Uterus (tissue), 3 donors: ENCODE measurements at regions not wholly inside any gene's neighbourhood (a gene's known extent, or its start where the extent isn't known, plus 50 kb on each side); places are given as distances from the start of the nearest gene placed in this dataset.

ENCODE experiments used
- DNase-seq, 2 donors: peaks; one replicate each; pipeline ENCODE4 v3.0.0-alpha.2; 2019 to 2020
- H3K27ac ChIP-seq, 2 donors: fragments of 200-600 bp; sonication (generic); 1 replicate in 1 of 2; 2 replicates in 1 of 2; pipeline ENCODE4 v1.5.1; 2016 to 2018
- H3K27me3 ChIP-seq, 2 donors: fragments of 200-600 bp; sonication (generic); one replicate each; pipeline ENCODE4 v1.5.1; 2018 to 2019; ENCODE audit warnings: control low read depth in 1 of 2
- H3K36me3 ChIP-seq, 2 donors: fragments of 200-600 bp; sonication (generic); one replicate each; pipeline ENCODE4 v1.5.1; 2019; ENCODE audit warnings: control low read depth in 1 of 2
- H3K4me1 ChIP-seq, 2 donors: fragments of 200-600 bp; sonication (generic); one replicate each; pipeline ENCODE4 v1.5.1; 2018 to 2019; ENCODE audit warnings: control low read depth in 1 of 2
- H3K4me3 ChIP-seq, 2 donors: fragments of 200-600 bp; sonication (generic); 1 replicate in 1 of 2; 2 replicates in 1 of 2; pipeline ENCODE4 v1.5.1; 2018 to 2019; ENCODE audit warnings: mild to moderate bottlenecking in 1 of 2
- H3K9me3 ChIP-seq, 2 donors: fragments of 200-600 bp; sonication (generic); one replicate each; pipeline ENCODE4 v1.5.1; 2019; ENCODE audit warnings: control low read depth in 1 of 2
- POLR2A ChIP-seq, 2 donors: fragments of 450-650 bp; IDR thresholded peaks; one replicate each; pipeline ENCODE4 v1.6.1; 2016; ENCODE audit warnings: antibody characterized with exemption in 2 of 2, mild to moderate bottlenecking in 1 of 2, moderate library complexity in 1 of 2
- intact Hi-C: fragments of 100-400 bp; cut with DNase I; formaldehyde crosslinking; loops from one replicate; pipeline ENCODE4 v1.15.1; 2023; ENCODE audit warnings: low total_unique reads
- TF ChIP-seq, protein P1 (sequence below), 4 experiments: fragments of 200-600 bp in 2 of 4; fragments of 450-650 bp in 2 of 4; sonication (generic) in 2 of 4; IDR thresholded peaks; one replicate each; pipeline ENCODE4 v1.5.1; 2016 to 2019; ENCODE audit warnings: antibody characterized with exemption in 4 of 4, mild to moderate bottlenecking in 2 of 4, moderate library complexity in 1 of 4
- donor health status: DM: yes; HTN: yes; CAD: no.

DNA sequence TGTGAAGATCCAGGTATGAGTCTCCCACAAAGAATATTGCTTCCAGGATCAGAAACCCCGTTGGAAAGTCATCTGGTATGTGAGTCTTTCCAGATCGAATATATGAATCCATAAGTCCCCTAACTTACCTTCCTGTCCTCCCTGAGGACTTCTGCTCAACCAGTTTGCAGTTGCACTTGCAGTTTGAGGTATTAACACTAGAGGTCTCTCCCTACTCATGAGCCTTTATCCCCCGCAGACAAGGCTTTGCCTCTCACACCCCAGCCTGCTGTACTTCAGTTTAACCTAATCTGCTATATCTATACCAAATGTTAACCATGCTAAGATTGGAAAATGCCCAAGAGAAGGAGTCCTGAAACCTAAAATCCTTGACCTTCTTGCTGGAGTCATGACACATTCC is 135.3 kb upstream of the DEFB112 start:
- no peak overlapping the region for H3K27ac ChIP-seq
- no peaks in the 10 kb centered on the region for H3K27me3 ChIP-seq
- intact Hi-C loops: no loop called here
- no peaks in the 10 kb centered on the region for H3K9me3 ChIP-seq
- H3K4me3 ChIP-seq: no peak overlapping the region
- TF ChIP-seq, protein P1, sequence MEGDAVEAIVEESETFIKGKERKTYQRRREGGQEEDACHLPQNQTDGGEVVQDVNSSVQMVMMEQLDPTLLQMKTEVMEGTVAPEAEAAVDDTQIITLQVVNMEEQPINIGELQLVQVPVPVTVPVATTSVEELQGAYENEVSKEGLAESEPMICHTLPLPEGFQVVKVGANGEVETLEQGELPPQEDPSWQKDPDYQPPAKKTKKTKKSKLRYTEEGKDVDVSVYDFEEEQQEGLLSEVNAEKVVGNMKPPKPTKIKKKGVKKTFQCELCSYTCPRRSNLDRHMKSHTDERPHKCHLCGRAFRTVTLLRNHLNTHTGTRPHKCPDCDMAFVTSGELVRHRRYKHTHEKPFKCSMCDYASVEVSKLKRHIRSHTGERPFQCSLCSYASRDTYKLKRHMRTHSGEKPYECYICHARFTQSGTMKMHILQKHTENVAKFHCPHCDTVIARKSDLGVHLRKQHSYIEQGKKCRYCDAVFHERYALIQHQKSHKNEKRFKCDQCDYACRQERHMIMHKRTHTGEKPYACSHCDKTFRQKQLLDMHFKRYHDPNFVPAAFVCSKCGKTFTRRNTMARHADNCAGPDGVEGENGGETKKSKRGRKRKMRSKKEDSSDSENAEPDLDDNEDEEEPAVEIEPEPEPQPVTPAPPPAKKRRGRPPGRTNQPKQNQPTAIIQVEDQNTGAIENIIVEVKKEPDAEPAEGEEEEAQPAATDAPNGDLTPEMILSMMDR (IDR thresholded peaks at IDR 0.05): no peak
- TF ChIP-seq POLR2A (IDR thresholded peaks at IDR 0.05): no peak
- no peak for DNase-seq
- H3K4me1 ChIP-seq: no peaks in the 10 kb centered on the region
- peaks cover 0 to 3% of the 10 kb centered on the region in 2 donors for H3K36me3 ChIP-seq

DNA sequence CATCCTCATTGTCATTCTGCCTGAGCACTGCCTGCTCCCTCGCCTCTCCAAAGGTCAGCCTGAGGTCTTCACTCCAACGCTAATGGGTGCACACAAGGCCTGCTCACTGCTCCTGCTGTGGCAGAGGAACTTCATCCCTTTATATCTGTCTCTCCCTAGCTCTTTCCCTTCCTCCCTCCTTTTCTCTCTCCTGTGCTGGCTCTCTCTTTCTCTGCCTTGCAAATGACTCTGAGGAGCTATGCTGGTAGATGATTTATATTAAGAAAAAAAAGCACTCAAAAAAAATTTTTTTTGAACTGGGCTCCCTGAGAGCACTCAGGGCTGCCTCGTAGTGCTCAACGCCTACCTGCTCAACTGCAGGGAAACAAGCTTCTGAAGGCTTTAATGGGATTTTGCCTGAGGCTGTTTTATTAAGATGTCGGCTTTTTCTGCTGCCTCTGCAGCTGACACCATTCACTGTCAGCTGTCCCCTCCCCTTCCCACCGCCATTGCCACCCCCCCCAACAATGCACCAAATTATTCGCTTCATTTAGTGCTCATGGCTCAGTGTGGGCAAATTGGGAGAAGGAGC is 137.7 kb upstream of the DEFB112 start:
- intact Hi-C loops: no loop called here
- Histone ChIP-seq H3K27me3 (no peaks in the 10 kb centered on the region), H3K27ac (no peak overlapping the region), H3K4me3 (no peak overlapping the region), H3K9me3 (no peaks in the 10 kb centered on the region), H3K4me1 (no peaks in the 10 kb centered on the region), H3K36me3 (peaks cover 0 to 3% of the 10 kb centered on the region in 2 donors)
- TF ChIP-seq, protein P1 (IDR thresholded peaks at IDR 0.05): no peak
- TF ChIP-seq POLR2A (IDR thresholded peaks at IDR 0.05): no peak
- no peak for DNase-seq

DNA sequence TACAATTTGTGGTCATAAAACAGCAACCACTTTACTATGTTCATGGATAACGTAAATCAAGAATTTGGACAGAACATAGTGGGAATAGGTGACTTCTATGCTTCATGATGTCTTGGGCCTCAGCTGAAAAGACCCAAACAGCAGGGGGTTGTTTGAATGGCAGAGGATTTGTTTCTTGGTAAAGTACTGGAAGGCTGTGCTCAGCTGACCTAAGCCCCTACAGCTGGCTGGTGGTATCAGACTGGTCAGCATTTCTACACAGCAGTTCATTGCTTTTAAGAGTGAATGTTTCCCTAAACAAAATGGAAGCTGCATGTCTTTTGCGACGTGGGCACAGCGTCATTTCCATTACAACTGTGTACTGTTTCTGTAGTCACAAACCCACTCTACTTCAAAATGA is 148.5 kb upstream of the DEFB112 start:
- Histone ChIP-seq H3K27ac (no peak overlapping the region), H3K36me3 (no peaks in the 10 kb centered on the region), H3K9me3 (no peaks in the 10 kb centered on the region), H3K27me3 (no peaks in the 10 kb centered on the region), H3K4me1 (no peaks in the 10 kb centered on the region), H3K4me3 (no peak overlapping the region)
- DNase-seq: no peak
- TF ChIP-seq, protein P1 (IDR thresholded peaks at IDR 0.05): no peak
- TF ChIP-seq POLR2A (IDR thresholded peaks at IDR 0.05): no peak
- intact Hi-C loops: no loop called here

DNA sequence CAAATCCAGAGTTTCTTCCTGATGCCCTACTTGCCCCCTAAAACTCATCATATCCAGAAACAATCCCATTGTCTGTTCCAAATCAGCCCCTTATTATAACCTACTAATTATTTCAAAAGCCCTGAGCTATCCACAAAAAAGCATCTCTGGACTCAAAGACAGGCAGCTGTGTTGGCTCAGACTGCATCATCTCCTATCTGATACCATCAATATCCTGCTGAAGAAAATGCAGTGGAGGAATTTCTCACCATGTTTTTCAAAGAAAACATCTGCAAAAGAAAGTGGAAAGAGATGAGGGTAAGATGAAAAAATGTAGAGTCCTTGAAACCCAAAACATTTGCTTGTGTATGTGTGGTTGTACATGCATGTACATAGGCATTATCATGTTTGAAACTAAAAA is 153.0 kb upstream of the DEFB112 start:
- Histone ChIP-seq H3K27ac (no peak overlapping the region), H3K36me3 (no peaks in the 10 kb centered on the region), H3K27me3 (no peaks in the 10 kb centered on the region), H3K4me3 (no peak overlapping the region), H3K4me1 (no peaks in the 10 kb centered on the region), H3K9me3 (no peaks in the 10 kb centered on the region)
- TF ChIP-seq, protein P1 (IDR thresholded peaks at IDR 0.05): no peak
- TF ChIP-seq POLR2A (IDR thresholded peaks at IDR 0.05): no peak
- intact Hi-C loops: no loop called here
- DNase-seq: no peak

DNA sequence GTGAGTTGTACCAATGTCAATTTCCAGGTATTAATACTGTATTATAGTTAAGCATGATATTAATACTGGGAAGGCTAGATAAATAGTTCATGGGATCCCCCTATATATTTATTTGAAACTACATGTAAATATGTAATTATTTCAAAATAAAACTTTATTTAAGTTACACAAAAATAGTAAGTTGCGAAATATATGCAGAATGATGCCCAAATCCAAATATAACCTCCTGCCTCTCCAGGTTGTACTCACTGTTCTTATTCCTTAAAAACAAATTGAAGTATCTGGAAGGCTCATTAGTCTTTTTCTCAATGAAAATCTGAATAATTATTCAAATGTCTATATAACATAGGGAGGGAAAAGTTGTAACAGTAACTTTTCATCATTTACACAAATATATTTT is 161.9 kb upstream of the DEFB112 start:
- Histone ChIP-seq H3K27ac (no peak overlapping the region), H3K9me3 (peaks cover 0 to 2% of the 10 kb centered on the region in 2 donors), H3K4me1 (no peaks in the 10 kb centered on the region), H3K27me3 (no peaks in the 10 kb centered on the region), H3K4me3 (no peak overlapping the region), H3K36me3 (no peaks in the 10 kb centered on the region)
- no peak for DNase-seq
- no peak for TF ChIP-seq POLR2A (IDR thresholded peaks at IDR 0.05)
- TF ChIP-seq, protein P1 (IDR thresholded peaks at IDR 0.05): no peak
- intact Hi-C loops: no loop called here
